ENCODE measurements at regions not wholly inside any gene's neighbourhood (a gene's known extent, or its start where the extent isn't known, plus 50 kb on each side); places are given as distances from the start of the nearest gene placed in this dataset.
A peak's percentile ranks its signal among the peaks of the same experiment; 100 is the strongest.
"Not testable (repeated sequence)": the region's sequence is repeated elsewhere in the genome, so short reads cannot be mapped to it uniquely, and the experiment has no call there.

DNA sequence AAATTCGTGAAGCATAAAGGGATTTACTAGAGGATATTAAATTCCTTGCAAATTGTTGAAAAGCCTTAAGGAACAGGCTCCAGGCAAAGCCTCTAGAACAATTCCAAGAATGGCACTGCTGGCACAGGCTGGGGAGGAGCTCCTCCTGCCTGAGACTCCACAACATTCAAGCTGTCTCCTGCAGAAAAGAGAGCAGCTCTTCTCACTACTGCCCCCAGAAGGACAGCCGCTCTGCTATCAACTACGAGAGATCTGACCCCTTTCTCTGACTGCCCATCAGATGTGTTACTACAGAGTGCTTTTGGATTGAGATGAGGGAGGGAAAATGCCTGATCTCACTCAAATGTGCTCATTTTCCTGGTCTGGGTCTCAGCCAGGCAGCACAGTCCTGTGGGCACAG is 269.9 kb downstream of the RPIA start:
- not testable (repeated sequence) for H3K9me2 ChIP-seq (ENCODE audit: low read depth, low read length); H3K4me3 ChIP-seq (ENCODE audit: low read depth, low read length, poor library complexity, severe bottlenecking); H2AFZ ChIP-seq (ENCODE audit: low read length)

DNA sequence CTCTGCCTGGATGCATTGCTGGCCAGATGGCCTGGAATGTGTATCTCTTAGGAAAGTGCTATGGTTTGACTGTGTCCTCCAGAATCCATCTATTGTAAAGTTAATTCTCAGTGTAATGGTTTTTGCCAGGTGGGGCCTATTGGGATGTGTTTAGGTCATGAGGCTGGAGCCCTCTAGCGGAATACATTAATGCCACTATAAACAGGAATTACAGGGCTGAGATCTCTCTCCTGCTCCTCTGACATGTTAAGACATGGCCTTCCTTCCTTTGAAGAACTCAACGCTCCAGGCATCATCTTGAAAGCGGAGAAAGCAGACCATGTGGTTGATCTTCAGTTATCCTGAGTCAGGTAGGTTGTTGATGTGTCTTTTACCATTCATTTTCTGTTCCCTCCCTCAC is 276.4 kb downstream of the RPIA start:
- no peak overlapping the region for H3K27ac ChIP-seq (ENCODE audit: low read depth, low read length, poor library complexity, severe bottlenecking)
- peaks cover 10% of the 10 kb centered on the region for H3K4me1 ChIP-seq (ENCODE audit: insufficient read depth, low read length, severe bottlenecking)
- H3K9ac ChIP-seq (ENCODE audit: low read length), result no peak overlapping the region
- no peaks in the 10 kb centered on the region for H3K9me3 ChIP-seq (ENCODE audit: low read length)
- TF ChIP-seq EZH2 (IDR thresholded peaks at IDR 0.05; ENCODE audit: borderline replicate concordance, low read length), result no peak
- TF ChIP-seq, protein P1, sequence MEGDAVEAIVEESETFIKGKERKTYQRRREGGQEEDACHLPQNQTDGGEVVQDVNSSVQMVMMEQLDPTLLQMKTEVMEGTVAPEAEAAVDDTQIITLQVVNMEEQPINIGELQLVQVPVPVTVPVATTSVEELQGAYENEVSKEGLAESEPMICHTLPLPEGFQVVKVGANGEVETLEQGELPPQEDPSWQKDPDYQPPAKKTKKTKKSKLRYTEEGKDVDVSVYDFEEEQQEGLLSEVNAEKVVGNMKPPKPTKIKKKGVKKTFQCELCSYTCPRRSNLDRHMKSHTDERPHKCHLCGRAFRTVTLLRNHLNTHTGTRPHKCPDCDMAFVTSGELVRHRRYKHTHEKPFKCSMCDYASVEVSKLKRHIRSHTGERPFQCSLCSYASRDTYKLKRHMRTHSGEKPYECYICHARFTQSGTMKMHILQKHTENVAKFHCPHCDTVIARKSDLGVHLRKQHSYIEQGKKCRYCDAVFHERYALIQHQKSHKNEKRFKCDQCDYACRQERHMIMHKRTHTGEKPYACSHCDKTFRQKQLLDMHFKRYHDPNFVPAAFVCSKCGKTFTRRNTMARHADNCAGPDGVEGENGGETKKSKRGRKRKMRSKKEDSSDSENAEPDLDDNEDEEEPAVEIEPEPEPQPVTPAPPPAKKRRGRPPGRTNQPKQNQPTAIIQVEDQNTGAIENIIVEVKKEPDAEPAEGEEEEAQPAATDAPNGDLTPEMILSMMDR (IDR thresholded peaks at IDR 0.05; ENCODE audit: low read length), result peak; percentile 51
- H3K79me2 ChIP-seq (ENCODE audit: insufficient read depth, low read length), result no peaks in the 10 kb centered on the region
- no peak overlapping the region for H3K4me3 ChIP-seq (ENCODE audit: low read depth, low read length, poor library complexity, severe bottlenecking)
- H4K20me1 ChIP-seq (ENCODE audit: insufficient read depth, low read length), result no peaks in the 10 kb centered on the region
- H2AFZ ChIP-seq (ENCODE audit: low read length), result no peak overlapping the region
- H3F3A ChIP-seq (ENCODE audit: insufficient read depth, low read length), result no peaks in the 10 kb centered on the region
- no peaks in the 10 kb centered on the region for H3K27me3 ChIP-seq (ENCODE audit: insufficient read depth, low read length)
- no peak overlapping the region for H3K4me2 ChIP-seq (ENCODE audit: low read length)
- H3K9me2 ChIP-seq (ENCODE audit: low read depth, low read length), result no peaks in the 10 kb centered on the region
- no peaks in the 10 kb centered on the region for H3K36me3 ChIP-seq (ENCODE audit: insufficient read depth, low read length)

More for the DNA sequence above, 269.9 kb downstream of the RPIA start:
- H3K36me3 ChIP-seq (ENCODE audit: insufficient read depth, low read length); H3K9me3 ChIP-seq (ENCODE audit: low read length); H3K79me2 ChIP-seq (ENCODE audit: insufficient read depth, low read length); H3F3A ChIP-seq (ENCODE audit: insufficient read depth, low read length); H3K27ac ChIP-seq (ENCODE audit: low read depth, low read length, poor library complexity, severe bottlenecking); H3K27me3 ChIP-seq (ENCODE audit: insufficient read depth, low read length); H4K20me1 ChIP-seq (ENCODE audit: insufficient read depth, low read length); H3K9ac ChIP-seq (ENCODE audit: low read length); H3K4me2 ChIP-seq (ENCODE audit: low read length); H3K4me1 ChIP-seq (ENCODE audit: insufficient read depth, low read length, severe bottlenecking): not testable (repeated sequence)
- TF ChIP-seq, protein P1 (IDR thresholded peaks at IDR 0.05; ENCODE audit: low read length), result peak; percentile 31

DNA sequence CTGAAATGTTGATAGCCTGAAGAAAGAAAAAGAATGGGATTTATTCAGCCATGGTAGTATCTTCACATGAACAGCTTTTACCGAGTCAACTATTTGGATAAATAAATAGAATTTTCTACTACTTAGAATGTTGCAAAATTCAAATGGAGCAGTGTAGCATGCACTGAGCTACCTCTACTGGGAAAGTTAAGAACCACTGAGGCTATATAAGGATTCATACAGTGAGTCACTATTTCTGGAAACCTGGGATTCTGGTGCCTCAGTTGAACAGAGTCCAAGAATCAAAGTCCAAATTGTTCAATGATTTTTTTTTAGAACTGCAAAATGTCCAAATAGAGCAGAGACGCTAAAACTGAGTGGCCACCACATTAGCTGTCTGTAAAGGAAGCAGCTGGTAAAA is 286.5 kb downstream of the RPIA start:
- H3K79me2 ChIP-seq (ENCODE audit: insufficient read depth, low read length); H3K4me2 ChIP-seq (ENCODE audit: low read length); H3K9me3 ChIP-seq (ENCODE audit: low read length); H3F3A ChIP-seq (ENCODE audit: insufficient read depth, low read length); H4K20me1 ChIP-seq (ENCODE audit: insufficient read depth, low read length); H3K27me3 ChIP-seq (ENCODE audit: insufficient read depth, low read length); H3K36me3 ChIP-seq (ENCODE audit: insufficient read depth, low read length); H3K4me3 ChIP-seq (ENCODE audit: low read depth, low read length, poor library complexity, severe bottlenecking); H3K9me2 ChIP-seq (ENCODE audit: low read depth, low read length); H3K27ac ChIP-seq (ENCODE audit: low read depth, low read length, poor library complexity, severe bottlenecking); H2AFZ ChIP-seq (ENCODE audit: low read length); H3K9ac ChIP-seq (ENCODE audit: low read length): not testable (repeated sequence)
- peaks cover 11% of the 10 kb centered on the region for H3K4me1 ChIP-seq (ENCODE audit: insufficient read depth, low read length, severe bottlenecking)

DNA sequence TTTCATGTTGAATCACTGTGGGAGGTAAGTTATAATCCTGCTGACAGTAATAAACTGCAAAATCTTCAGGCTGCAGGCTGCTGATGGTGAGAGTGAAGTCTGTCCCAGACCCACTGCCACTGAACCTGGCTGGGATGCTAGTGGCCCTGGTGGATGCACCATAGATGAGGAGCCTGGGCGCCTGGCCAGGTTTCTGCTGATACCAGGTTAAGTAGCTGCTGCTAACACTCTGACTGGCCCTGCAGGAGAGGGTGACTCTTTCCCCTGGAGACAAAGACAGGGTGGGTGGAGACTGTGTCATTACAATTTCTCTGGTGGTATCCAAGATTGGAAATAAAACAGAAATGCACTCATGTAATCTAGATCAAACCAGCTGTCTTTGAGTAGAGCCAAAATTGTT is 287.0 kb downstream of the RPIA start:
- Histone ChIP-seq H3K27ac (ENCODE audit: low read depth, low read length, poor library complexity, severe bottlenecking) (peak overlapping the region; percentile 72), H3K4me3 (ENCODE audit: low read depth, low read length, poor library complexity, severe bottlenecking) (peak overlapping the region; percentile 25), H3K4me1 (ENCODE audit: insufficient read depth, low read length, severe bottlenecking) (peaks cover 11% of the 10 kb centered on the region)
- not testable (repeated sequence) for H3K4me2 ChIP-seq (ENCODE audit: low read length); H3K27me3 ChIP-seq (ENCODE audit: insufficient read depth, low read length); H3K79me2 ChIP-seq (ENCODE audit: insufficient read depth, low read length); H3K9me3 ChIP-seq (ENCODE audit: low read length); H3K9me2 ChIP-seq (ENCODE audit: low read depth, low read length); H4K20me1 ChIP-seq (ENCODE audit: insufficient read depth, low read length); H2AFZ ChIP-seq (ENCODE audit: low read length); H3K36me3 ChIP-seq (ENCODE audit: insufficient read depth, low read length); H3F3A ChIP-seq (ENCODE audit: insufficient read depth, low read length); H3K9ac ChIP-seq (ENCODE audit: low read length)

DNA sequence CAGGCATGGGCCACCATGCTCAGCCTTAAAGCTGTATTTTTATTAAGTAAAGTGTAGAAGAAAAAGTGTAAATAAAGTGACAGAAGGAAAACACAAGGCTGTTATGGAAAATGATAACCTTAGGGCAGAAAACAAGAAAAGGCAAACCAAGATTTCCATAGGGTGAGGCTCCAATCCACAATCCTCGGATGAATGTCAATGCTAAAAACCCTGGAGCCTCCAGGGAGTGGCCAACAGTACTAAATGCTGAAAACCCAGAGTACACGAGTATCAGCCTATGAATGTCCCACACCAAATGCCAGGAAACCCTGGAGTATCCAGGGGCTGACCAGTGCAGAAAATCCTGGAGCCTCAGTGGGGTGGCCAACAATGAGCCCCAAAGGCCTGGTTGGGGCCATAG is 292.6 kb downstream of the RPIA start:
- not testable (repeated sequence) for H3K36me3 ChIP-seq (ENCODE audit: insufficient read depth, low read length); H3K9ac ChIP-seq (ENCODE audit: low read length); H3K9me3 ChIP-seq (ENCODE audit: low read length); H3K4me1 ChIP-seq (ENCODE audit: insufficient read depth, low read length, severe bottlenecking); H3K27ac ChIP-seq (ENCODE audit: low read depth, low read length, poor library complexity, severe bottlenecking); H3F3A ChIP-seq (ENCODE audit: insufficient read depth, low read length); H3K79me2 ChIP-seq (ENCODE audit: insufficient read depth, low read length); H3K9me2 ChIP-seq (ENCODE audit: low read depth, low read length); H3K27me3 ChIP-seq (ENCODE audit: insufficient read depth, low read length); H4K20me1 ChIP-seq (ENCODE audit: insufficient read depth, low read length); H3K4me3 ChIP-seq (ENCODE audit: low read depth, low read length, poor library complexity, severe bottlenecking); H2AFZ ChIP-seq (ENCODE audit: low read length); H3K4me2 ChIP-seq (ENCODE audit: low read length)
